NT2/D1 (cell line): ENCODE measurements at regions not wholly inside any gene's neighbourhood (a gene's known extent, or its start where the extent isn't known, plus 50 kb on each side); places are given as distances from the start of the nearest gene placed in this dataset.

Experiments used
- YY1 ChIP-seq: IDR thresholded peaks from 2 replicates; pipeline ENCODE4 v1.6.1; 2011; ENCODE audit not compliant: insufficient read length, insufficient read depth
- ZNF274 ChIP-seq: IDR thresholded peaks from 2 replicates; pipeline ENCODE4 v1.6.1; 2011; ENCODE audit warnings: mild to moderate bottlenecking, low read depth, low read length

DNA sequence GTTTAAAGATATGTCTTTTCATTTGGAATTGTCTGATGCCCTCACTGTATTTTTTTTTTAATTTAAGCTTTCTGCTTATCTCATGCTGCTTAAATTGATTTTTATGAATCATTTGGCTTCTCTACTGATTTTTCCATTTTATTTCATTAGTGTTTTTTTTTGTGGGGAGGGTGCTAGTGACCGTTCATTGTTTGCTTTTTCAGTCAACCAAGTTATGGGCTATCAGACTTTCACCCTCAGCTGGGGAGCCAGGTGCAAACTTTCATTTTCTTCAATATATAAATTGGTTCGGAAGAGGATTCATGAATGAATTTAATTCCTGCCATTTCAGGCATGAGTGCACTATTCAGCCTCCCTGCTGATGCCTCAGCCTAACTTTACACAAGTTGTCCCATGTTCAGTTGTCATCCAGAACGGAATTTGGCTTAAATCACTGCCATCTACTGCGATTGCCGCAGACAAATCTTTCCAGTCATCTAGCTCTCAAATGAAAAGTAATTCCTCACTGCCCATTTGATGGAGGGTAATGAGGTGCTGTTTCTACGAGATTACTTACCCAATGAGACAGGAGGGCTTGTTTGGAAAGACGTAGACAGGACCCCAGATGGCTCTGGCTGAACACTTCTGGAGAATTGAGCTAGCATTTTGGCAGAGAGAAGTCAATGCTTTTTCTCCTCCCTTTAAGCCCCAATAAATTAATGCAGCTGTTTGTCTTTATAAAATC is 89.9 kb upstream of the RORA start:
- TF ChIP-seq ZNF274 (no peak), YY1 (no peak)
